HG03457 (cell line): ENCODE measurements at regions not wholly inside any gene's neighbourhood (a gene's known extent, or its start where the extent isn't known, plus 50 kb on each side); places are given as distances from the start of the nearest gene placed in this dataset.
"Not testable (repeated sequence)": the region's sequence is repeated elsewhere in the genome, so short reads cannot be mapped to it uniquely, and the experiment has no call there.

Experiments used
- ATAC-seq: cut with Tn5 transposase; IDR thresholded peaks from one replicate; pipeline ENCODE4 v1.9.1; 2021; ENCODE audit warnings: moderate number of reproducible peaks; ENCODE audit not compliant: unreplicated experiment

DNA sequence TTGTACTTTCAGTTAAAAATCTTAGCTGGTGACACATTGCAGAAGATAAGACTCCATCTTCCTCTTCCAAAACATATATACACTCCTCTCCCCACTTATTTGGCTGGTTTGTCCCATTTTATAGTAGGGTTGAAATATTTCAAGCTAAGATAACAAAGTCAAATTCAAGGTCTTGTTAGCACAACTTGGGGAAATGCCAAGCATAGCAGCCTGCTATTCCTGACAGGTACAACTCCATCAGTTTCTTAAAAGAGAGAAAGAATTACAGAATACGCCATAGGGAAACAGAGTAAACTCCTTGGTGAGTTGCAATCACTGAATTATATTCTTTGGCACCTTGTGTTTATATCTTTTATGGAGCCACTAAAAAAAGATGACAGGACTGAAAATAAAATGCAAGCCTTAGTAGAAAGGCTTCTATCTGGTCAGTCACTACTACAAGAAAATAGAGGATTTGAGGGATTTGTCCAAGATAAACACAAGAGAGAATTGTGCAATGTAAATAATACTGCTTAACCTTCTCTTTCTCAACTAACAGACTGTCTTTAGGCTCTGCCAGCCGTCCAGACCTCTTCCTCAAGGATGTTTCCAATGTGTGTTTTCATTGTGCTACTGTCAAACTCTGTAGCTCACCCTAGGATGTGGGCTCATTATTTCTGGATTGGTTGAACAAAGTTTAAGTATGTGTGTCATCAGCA lies 170.3 kb downstream of the VEGFC start:
- ATAC-seq: no peak

DNA sequence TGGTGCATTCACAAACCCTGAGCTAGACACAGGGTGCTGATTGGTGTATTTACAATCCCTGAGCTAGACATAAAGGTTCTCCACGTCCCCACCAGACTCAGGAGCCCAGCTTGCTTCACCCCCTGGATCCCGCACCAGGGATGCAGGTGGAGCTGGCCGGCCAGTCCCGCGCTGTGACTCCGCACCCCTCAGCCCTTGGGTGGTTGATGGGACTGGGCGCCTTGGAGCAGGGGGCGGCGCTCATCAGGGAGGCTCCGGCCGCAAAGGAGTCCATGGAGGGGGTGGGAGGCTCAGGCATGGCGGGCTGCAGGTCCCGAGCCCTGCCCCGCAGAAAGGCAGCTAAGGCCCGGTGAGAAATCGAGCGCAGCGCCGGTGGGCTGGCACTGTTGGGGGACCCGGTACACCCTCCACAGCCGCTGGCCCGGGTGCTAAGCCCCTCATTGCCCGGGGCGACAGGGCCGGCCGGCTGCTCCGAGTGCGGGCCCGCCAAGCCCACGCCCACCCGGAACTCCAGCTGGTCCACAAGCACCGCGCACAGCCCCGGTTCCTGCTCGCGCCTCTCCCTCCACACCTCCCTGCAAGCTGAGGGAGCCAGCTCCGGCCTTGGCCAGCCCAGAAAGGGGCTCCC lies 167.6 kb downstream of the VEGFC start:
- ATAC-seq: not testable (repeated sequence)

DNA sequence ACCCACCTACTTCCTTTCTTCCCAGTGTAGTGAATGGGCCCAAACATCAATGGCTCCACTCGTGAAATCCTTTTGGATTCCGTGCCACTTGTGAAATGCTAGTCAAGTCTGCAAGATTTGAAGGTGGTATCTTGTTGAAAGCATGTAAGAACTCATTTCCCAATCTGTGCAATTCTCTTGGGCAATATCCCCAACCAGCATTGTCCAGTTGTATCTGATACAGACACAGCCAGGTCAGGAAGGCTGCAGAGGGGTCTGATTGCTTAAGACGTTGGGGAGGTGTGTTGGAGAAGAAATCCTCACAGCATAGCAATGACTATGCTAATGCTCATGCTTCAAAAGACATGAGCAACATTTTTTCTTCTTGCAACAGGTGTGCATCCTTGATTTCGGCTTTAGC lies 164.8 kb downstream of the VEGFC start:
- no peak for ATAC-seq

DNA sequence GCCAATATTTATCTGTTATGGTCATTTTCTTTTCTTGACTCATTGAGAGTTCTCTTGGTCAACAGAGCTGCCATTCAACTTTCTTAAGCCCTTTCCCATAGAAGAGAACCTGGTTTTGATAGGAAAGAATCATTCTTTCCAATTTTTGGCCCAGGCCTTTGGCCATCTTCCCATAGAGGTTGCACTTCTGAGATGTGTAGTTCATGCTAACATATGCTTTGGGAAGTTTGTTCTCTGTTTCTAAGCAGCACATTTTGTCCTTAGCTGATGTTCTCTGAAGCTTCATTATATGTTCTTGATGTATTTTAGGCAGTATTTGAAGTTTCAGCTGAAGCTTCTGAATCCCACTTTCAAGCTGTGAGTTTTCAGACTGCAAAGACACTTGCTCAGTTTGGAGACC lies 161.1 kb downstream of the VEGFC start:
- no peak for ATAC-seq
